ENCODE measurements at regions not wholly inside any gene's neighbourhood (a gene's known extent, or its start where the extent isn't known, plus 50 kb on each side); places are given as distances from the start of the nearest gene placed in this dataset.

GRCh38 chr2:75288760-75289159 is 89.4 kb upstream of the TACR1 start:
- TF ChIP-seq CTCF (IDR thresholded peaks at IDR 0.05) (no peak), EP300 (IDR thresholded peaks at IDR 0.05) (no peak), POLR2A (IDR thresholded peaks at IDR 0.05) (no peak), POLR2AphosphoS5 (IDR thresholded peaks at IDR 0.05) (no peak)

Data from sigmoid colon (tissue), 4 donors.